ENCODE measurements at regions not wholly inside any gene's neighbourhood (a gene's known extent, or its start where the extent isn't known, plus 50 kb on each side); places are given as distances from the start of the nearest gene placed in this dataset.

DNA sequence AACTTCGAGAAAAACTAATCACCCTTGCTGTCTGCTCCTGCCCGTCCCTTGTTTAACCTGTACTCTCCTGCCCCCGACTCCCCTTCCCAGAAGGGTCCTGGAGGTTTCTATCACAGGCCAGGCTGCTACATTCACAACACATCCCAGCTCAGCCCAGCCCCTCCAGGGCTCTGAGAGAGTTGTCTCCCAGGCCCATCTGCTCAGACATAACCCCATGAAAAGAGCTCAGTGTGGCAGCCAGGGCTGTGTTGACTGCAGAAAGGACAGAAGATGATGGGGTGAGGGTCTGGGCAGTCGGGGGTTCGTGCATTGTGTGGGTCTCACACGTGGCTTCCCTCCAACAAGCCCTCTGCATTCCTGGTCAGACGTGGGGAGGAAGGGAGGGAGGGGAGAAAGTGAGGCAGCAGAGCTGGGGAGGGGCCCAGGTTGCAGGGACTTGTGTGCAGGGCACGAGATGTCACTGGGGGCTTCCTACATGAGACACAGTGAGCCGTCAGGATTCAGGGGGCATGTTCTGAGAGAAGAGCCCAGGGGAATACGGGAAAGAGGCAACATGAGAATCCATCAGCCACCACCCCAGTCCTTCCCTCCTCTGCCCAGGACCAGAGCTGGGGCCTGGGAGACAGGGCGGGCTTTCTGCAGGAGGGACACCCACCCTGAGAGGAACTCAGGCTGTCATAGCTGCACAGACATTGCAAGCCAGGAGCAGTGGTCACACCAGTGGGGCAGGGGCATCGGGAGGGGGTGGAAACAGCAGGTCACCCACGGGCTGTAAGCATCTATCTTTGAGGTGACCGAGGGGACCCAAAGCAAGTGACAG, 372.9 kb downstream of the PREX1 start:
- TF ChIP-seq, protein P1, sequence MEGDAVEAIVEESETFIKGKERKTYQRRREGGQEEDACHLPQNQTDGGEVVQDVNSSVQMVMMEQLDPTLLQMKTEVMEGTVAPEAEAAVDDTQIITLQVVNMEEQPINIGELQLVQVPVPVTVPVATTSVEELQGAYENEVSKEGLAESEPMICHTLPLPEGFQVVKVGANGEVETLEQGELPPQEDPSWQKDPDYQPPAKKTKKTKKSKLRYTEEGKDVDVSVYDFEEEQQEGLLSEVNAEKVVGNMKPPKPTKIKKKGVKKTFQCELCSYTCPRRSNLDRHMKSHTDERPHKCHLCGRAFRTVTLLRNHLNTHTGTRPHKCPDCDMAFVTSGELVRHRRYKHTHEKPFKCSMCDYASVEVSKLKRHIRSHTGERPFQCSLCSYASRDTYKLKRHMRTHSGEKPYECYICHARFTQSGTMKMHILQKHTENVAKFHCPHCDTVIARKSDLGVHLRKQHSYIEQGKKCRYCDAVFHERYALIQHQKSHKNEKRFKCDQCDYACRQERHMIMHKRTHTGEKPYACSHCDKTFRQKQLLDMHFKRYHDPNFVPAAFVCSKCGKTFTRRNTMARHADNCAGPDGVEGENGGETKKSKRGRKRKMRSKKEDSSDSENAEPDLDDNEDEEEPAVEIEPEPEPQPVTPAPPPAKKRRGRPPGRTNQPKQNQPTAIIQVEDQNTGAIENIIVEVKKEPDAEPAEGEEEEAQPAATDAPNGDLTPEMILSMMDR (IDR thresholded peaks at IDR 0.05; ENCODE audit: low read depth, low read length): no peak
- TF ChIP-seq POLR2A (IDR thresholded peaks at IDR 0.05; ENCODE audit: extremely low read depth, insufficient read length): no peak
